NCI-H82 treated with DMSO at 0.1 percent for 48 hours (cell line): ENCODE measurements at regions not wholly inside any gene's neighbourhood (a gene's known extent, or its start where the extent isn't known, plus 50 kb on each side); places are given as distances from the start of the nearest gene placed in this dataset.

ENCODE experiments used
- DNase-seq: peaks from one replicate; lab custom pipeline; 2025; ENCODE audit not compliant: unreplicated experiment; lab: John Stamatoyannopoulos, UW

- DNase-seq = no peak
These were observed 517.1 kb downstream of the EPHA3 start for GRCh38 chr3:89624494-89624893.

GRCh38 chr3:89625945-89626344 lies 518.5 kb downstream of the EPHA3 start:
- DNase-seq = no peak

- no peak for DNase-seq
These were observed 521.6 kb downstream of the EPHA3 start for GRCh38 chr3:89628856-89629670.

GRCh38 chr3:89635137-89635536 lies 527.7 kb downstream of the EPHA3 start:
- DNase-seq = no peak

GRCh38 chr3:89644716-89645115 lies 537.3 kb downstream of the EPHA3 start:
- DNase-seq = no peak

- no peak for DNase-seq
These were observed 542.0 kb downstream of the EPHA3 start for GRCh38 chr3:89649431-89649830.

GRCh38 chr3:89654031-89654430 lies 546.6 kb downstream of the EPHA3 start:
- DNase-seq = no peak

- DNase-seq = no peak
These were observed 549.0 kb downstream of the EPHA3 start for GRCh38 chr3:89656388-89656787.

GRCh38 chr3:89679686-89680085 lies 572.3 kb downstream of the EPHA3 start:
- DNase-seq = no peak

GRCh38 chr3:89682556-89682955 lies 575.1 kb downstream of the EPHA3 start:
- no peak for DNase-seq

- DNase-seq = no peak
These were observed 578.3 kb downstream of the EPHA3 start for GRCh38 chr3:89685731-89686130.

GRCh38 chr3:89690646-89691045 lies 583.2 kb downstream of the EPHA3 start:
- peak; percentile 15 for DNase-seq

- no peak for DNase-seq
These were observed 585.2 kb downstream of the EPHA3 start for GRCh38 chr3:89692601-89693000.

GRCh38 chr3:89697321-89697916 lies 590.0 kb downstream of the EPHA3 start:
- DNase-seq = no peak

- no peak for DNase-seq
These were observed 590.9 kb downstream of the EPHA3 start for GRCh38 chr3:89698208-89698830.

- no peak for DNase-seq
These were observed 591.8 kb downstream of the EPHA3 start for GRCh38 chr3:89699229-89699628.

- no peak for DNase-seq
These were observed 592.4 kb downstream of the EPHA3 start for GRCh38 chr3:89699771-89700170.

- DNase-seq = no peak
These were observed 595.0 kb downstream of the EPHA3 start for GRCh38 chr3:89702404-89702803.

GRCh38 chr3:89713196-89713595 lies 605.8 kb downstream of the EPHA3 start:
- no peak for DNase-seq

GRCh38 chr3:89714237-89714636 lies 606.8 kb downstream of the EPHA3 start:
- no peak for DNase-seq

- no peak for DNase-seq
These were observed 632.9 kb downstream of the EPHA3 start for GRCh38 chr3:89740080-89740880.

- no peak for DNase-seq
These were observed 633.4 kb downstream of the EPHA3 start for GRCh38 chr3:89740881-89741177.
